Thoracic aorta (tissue), 2 donors: ENCODE measurements at regions not wholly inside any gene's neighbourhood (a gene's known extent, or its start where the extent isn't known, plus 50 kb on each side); places are given as distances from the start of the nearest gene placed in this dataset.
"Not testable (repeated sequence)": the region's sequence is repeated elsewhere in the genome, so short reads cannot be mapped to it uniquely, and the experiment has no call there.

ENCODE experiments used
- ATAC-seq: fragments of 150-250 bp; one replicate; pipeline ENCODE4 v1.8.0; 2017; ENCODE audit warnings: low read depth; ENCODE audit not compliant: insufficient number of reproducible peaks, low FRiP score
- DNase-seq: peaks from one replicate; pipeline ENCODE4 v3.0.0-alpha.2; 2020; ENCODE audit warnings: low spot score
- H3K27ac ChIP-seq, 2 donors: fragments of 200-600 bp; sonication (generic); 1 replicate in 1 of 2; 2 replicates in 1 of 2; pipeline ENCODE4 v1.5.1; 2016; ENCODE audit warnings: mild to moderate bottlenecking in 2 of 2, moderate library complexity in 2 of 2
- H3K27me3 ChIP-seq: fragments of 200-600 bp; sonication (generic); replicated peaks from 2 replicates; pipeline ENCODE4 v1.6.0; 2016; ENCODE audit warnings: mild to moderate bottlenecking; ENCODE audit not compliant: insufficient read depth
- H3K36me3 ChIP-seq: fragments of 200-600 bp; sonication (generic); one replicate; pipeline ENCODE4 v1.5.1; 2016
- H3K4me1 ChIP-seq, 2 donors: fragments of 200-600 bp; sonication (generic); 1 replicate in 1 of 2; 2 replicates in 1 of 2; pipeline versions ENCODE4 v1.5.1 to v1.6.0; 2016; ENCODE audit warnings: low read depth in 2 of 2, mild to moderate bottlenecking in 1 of 2; ENCODE audit not compliant: control insufficient read depth in 1 of 2
- H3K4me3 ChIP-seq: fragments of 200-600 bp; sonication (generic); 2 replicates; pipeline ENCODE4 v1.5.1; 2016; ENCODE audit warnings: mild to moderate bottlenecking
- H3K9me3 ChIP-seq: fragments of 200-600 bp; sonication (generic); 2 replicates; pipeline ENCODE4 v1.5.1; 2016
- CTCF ChIP-seq: fragments of 200-600 bp; sonication (generic); IDR thresholded peaks from one replicate; pipeline ENCODE4 v1.5.1; 2019; ENCODE audit warnings: antibody characterized with exemption

DNA sequence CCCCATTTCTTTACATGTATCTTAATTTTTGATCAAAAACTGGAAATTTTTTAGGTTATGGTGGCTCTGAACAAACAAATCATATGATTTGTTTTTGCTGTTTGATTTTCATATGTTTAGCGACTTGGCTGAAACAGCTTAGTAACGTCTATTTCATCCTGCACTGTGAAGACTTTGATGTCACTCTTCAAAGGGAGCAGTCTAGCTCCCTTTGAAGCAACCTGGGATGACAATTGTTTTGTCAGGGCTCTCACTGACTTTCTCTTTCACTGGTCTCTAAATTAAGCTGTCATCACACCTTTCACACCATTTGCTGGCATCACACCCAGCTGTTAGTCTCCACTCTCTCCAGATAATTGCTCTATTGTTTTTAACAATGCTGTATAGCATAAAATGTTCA is 896.9 kb downstream of the IGSF11 start:
- no peak for TF ChIP-seq CTCF
- Histone ChIP-seq H3K27me3 (no peaks in the 10 kb centered on the region), H3K9me3 (no peaks in the 10 kb centered on the region), H3K4me1 (no peaks in the 10 kb centered on the region), H3K36me3 (no peaks in the 10 kb centered on the region), H3K4me3 (no peak overlapping the region), H3K27ac (no peak overlapping the region)
- DNase-seq (no peak), ATAC-seq (no peak)

DNA sequence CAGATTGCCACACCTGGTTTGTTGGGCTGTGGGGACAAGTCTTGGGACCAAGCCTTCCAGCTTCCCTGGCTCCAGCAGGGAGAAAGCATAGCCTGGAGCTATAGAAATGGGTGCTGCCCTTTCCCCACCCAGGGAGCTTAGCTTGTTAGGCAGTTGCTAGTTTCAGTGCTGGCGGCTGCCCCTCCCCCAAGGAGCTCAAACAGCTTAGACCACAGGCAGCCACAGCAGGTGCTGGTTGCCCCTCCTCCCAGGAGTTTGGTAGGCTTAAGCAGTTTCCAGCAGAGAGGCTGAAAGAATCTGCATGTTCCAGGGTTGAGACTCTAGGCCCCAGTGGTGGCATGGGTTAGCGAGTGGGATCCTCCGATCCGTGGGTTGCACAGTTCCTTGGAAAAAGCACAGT is 889.7 kb downstream of the IGSF11 start:
- ATAC-seq (no peak), DNase-seq (no peak)
- no peaks in the 10 kb centered on the region for H3K27me3 ChIP-seq
- H3K4me1 ChIP-seq, result no peaks in the 10 kb centered on the region
- no peak overlapping the region for H3K27ac ChIP-seq
- no peak for TF ChIP-seq CTCF
- no peaks in the 10 kb centered on the region for H3K9me3 ChIP-seq
- H3K36me3 ChIP-seq, result no peaks in the 10 kb centered on the region
- H3K4me3 ChIP-seq, result no peak overlapping the region

DNA sequence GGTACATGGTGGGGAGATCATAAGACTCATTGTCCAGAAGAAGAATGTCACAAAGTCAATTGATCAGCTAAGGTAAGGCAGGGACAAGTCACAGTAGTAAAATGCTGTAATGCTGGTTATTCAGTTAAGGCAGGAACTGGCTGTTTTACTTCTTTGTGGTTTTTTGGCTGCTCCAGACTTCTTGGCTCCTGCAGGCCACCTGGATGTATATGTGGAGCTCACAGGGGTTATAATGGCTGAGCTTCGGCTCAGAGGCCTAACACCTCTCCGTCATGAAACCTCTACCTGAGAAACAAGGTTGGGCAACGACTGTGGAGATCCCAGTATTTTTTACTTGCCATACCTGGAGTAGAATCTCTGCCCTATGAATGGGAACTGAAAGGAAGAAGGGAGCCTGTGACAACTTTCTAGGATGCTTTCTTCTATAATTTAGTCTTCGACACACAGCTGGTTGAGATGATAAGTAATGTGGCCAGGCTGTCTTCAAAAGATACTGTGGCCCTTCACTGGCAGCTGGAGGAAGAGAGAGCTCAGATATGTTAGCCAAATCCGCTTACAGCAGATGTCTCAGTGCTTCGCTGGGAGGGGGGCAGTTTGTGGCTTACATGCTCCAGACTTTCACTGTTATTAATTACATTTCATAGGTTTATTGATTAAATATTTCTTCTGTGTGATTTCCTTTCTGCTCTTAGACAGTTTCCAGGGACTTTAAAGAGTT is 887.8 kb downstream of the IGSF11 start:
- H3K27ac ChIP-seq, result no peak overlapping the region
- no peaks in the 10 kb centered on the region for H3K36me3 ChIP-seq
- no peak for DNase-seq
- TF ChIP-seq CTCF, result no peak
- H3K9me3 ChIP-seq, result no peaks in the 10 kb centered on the region
- H3K27me3 ChIP-seq, result no peaks in the 10 kb centered on the region
- H3K4me1 ChIP-seq, result no peaks in the 10 kb centered on the region
- no peak for ATAC-seq
- H3K4me3 ChIP-seq, result no peak overlapping the region

DNA sequence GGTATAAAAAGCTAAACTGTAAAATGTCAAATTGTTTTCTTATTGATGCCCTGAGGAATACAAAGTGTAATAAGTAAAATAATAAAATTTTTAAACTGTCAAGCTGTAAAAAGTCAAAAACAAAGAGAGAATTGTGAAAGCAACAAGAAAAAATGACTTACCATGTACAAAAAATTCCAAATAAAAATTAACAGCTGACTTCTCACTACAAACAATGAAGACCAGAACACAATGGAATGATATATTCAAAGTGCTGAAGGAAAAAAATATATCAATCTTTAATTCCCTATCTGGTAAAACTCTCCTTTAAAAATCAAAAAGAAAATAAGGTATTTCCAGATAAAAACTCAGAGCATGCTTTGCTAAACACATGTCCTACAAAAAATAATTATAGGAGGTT is 883.5 kb downstream of the IGSF11 start:
- Histone ChIP-seq H3K27me3 (no peaks in the 10 kb centered on the region), H3K36me3 (no peaks in the 10 kb centered on the region), H3K27ac (no peak overlapping the region), H3K4me1 (no peaks in the 10 kb centered on the region), H3K4me3 (no peak overlapping the region), H3K9me3 (no peaks in the 10 kb centered on the region)
- DNase-seq (no peak), ATAC-seq (no peak)
- no peak for TF ChIP-seq CTCF

- not testable (repeated sequence) for H3K4me3 ChIP-seq, H3K27ac ChIP-seq, H3K9me3 ChIP-seq, H3K27me3 ChIP-seq, H3K36me3 ChIP-seq, DNase-seq, ATAC-seq, H3K4me1 ChIP-seq
Measured at GRCh38 chr3:118162627-118163588, 871.7 kb downstream of the IGSF11 start.
